ENCODE measurements at regions not wholly inside any gene's neighbourhood (a gene's known extent, or its start where the extent isn't known, plus 50 kb on each side); places are given as distances from the start of the nearest gene placed in this dataset.
A peak's percentile ranks its signal among the peaks of the same experiment; 100 is the strongest.

GRCh38 chr4:164383358-164384220 lies 370.3 kb upstream of the SMIM31 start:
- H3K36me3 ChIP-seq, result no peaks in the 10 kb centered on the region
- Mint-ChIP-seq H3K4me1 (peaks cover 6% of the 10 kb centered on the region), H3K27me3 (ENCODE audit: insufficient read depth, low read depth) (peaks cover 13% of the 10 kb centered on the region), H3K9me3 (no peaks in the 10 kb centered on the region), H3K36me3 (no peaks in the 10 kb centered on the region), H3K4me3 (peak overlapping the region; percentile 91), H3K27ac (no peak overlapping the region)
- H3K4me2 ChIP-seq, result peak overlapping the region; percentile 94
- TF ChIP-seq EZH2 (IDR thresholded peaks at IDR 0.05) (peak; percentile 32), CTCF (IDR thresholded peaks at IDR 0.05) (peak; percentile 50), EZH2phosphoT487 (IDR thresholded peaks at IDR 0.05) (peak; percentile 34)
- H3K27ac ChIP-seq, result no peak overlapping the region
- H2AFZ ChIP-seq (replicated peaks), result peak overlapping the region; percentile 99
- DNase-seq (ENCODE audit: low spot score), result peak; percentile 86
- H3K4me3 ChIP-seq, result peak overlapping the region; percentile 70
- no peaks in the 10 kb centered on the region for H3K9me3 ChIP-seq (ENCODE audit: low read depth)
- peaks cover 58% of the 10 kb centered on the region for H3K27me3 ChIP-seq
- H3K4me1 ChIP-seq, result peaks cover 7% of the 10 kb centered on the region
- no peaks in the 10 kb centered on the region for H3K79me2 ChIP-seq (ENCODE audit: low read depth)
- peak overlapping the region; percentile 15 for H3K9ac ChIP-seq
- no peaks in the 10 kb centered on the region for H4K20me1 ChIP-seq (ENCODE audit: low read depth)
- H3F3A ChIP-seq (ENCODE audit: low read depth), result peaks cover 10% of the 10 kb centered on the region

- no peaks in the 10 kb centered on the region for H4K20me1 ChIP-seq (ENCODE audit: low read depth)
- peak overlapping the region; percentile 99 for H2AFZ ChIP-seq (replicated peaks)
- no peaks in the 10 kb centered on the region for H3K9me3 ChIP-seq (ENCODE audit: low read depth)
- peaks cover 10% of the 10 kb centered on the region for H3F3A ChIP-seq (ENCODE audit: low read depth)
- H3K79me2 ChIP-seq (ENCODE audit: low read depth), result no peaks in the 10 kb centered on the region
- peaks cover 7% of the 10 kb centered on the region for H3K4me1 ChIP-seq
- H3K9ac ChIP-seq, result no peak overlapping the region
- H3K4me3 ChIP-seq, result peak overlapping the region; percentile 70
- H3K27ac Mint-ChIP-seq, result no peak overlapping the region
- peaks cover 6% of the 10 kb centered on the region for H3K4me1 Mint-ChIP-seq
- TF ChIP-seq EZH2 (IDR thresholded peaks at IDR 0.05) (no peak), CTCF (IDR thresholded peaks at IDR 0.05) (no peak), EZH2phosphoT487 (IDR thresholded peaks at IDR 0.05) (no peak)
- no peaks in the 10 kb centered on the region for H3K36me3 Mint-ChIP-seq
- peaks cover 58% of the 10 kb centered on the region for H3K27me3 ChIP-seq
- no peaks in the 10 kb centered on the region for H3K36me3 ChIP-seq
- no peak for DNase-seq (ENCODE audit: low spot score)
- peak overlapping the region; percentile 94 for H3K4me2 ChIP-seq
- no peak overlapping the region for H3K27ac ChIP-seq
- peak overlapping the region; percentile 91 for H3K4me3 Mint-ChIP-seq
- peaks cover 13% of the 10 kb centered on the region for H3K27me3 Mint-ChIP-seq (ENCODE audit: insufficient read depth, low read depth)
- H3K9me3 Mint-ChIP-seq, result no peaks in the 10 kb centered on the region
Observed at GRCh38 chr4:164384416-164384815, 369.5 kb upstream of the SMIM31 start.

- Mint-ChIP-seq H3K4me3 (no peak overlapping the region), H3K9me3 (no peaks in the 10 kb centered on the region), H3K27me3 (ENCODE audit: insufficient read depth, low read depth) (no peaks in the 10 kb centered on the region), H3K27ac (no peak overlapping the region), H3K36me3 (no peaks in the 10 kb centered on the region), H3K4me1 (no peaks in the 10 kb centered on the region)
- H3K9me3 ChIP-seq (ENCODE audit: low read depth), result no peaks in the 10 kb centered on the region
- no peaks in the 10 kb centered on the region for H3K27me3 ChIP-seq
- no peaks in the 10 kb centered on the region for H4K20me1 ChIP-seq (ENCODE audit: low read depth)
- H3K4me1 ChIP-seq, result no peaks in the 10 kb centered on the region
- TF ChIP-seq EZH2phosphoT487 (IDR thresholded peaks at IDR 0.05) (no peak), EZH2 (IDR thresholded peaks at IDR 0.05) (no peak), CTCF (IDR thresholded peaks at IDR 0.05) (no peak)
- no peaks in the 10 kb centered on the region for H3F3A ChIP-seq (ENCODE audit: low read depth)
- no peak overlapping the region for H3K4me3 ChIP-seq
- no peak overlapping the region for H3K27ac ChIP-seq
- H3K4me2 ChIP-seq, result no peak overlapping the region
- H3K9ac ChIP-seq, result no peak overlapping the region
- H3K36me3 ChIP-seq, result no peaks in the 10 kb centered on the region
- no peaks in the 10 kb centered on the region for H3K79me2 ChIP-seq (ENCODE audit: low read depth)
- DNase-seq (ENCODE audit: low spot score), result peak; percentile 7
- H2AFZ ChIP-seq (replicated peaks), result no peak overlapping the region
Observed at GRCh38 chr4:164396439-164396838, 357.5 kb upstream of the SMIM31 start.
